ENCODE measurements at regions not wholly inside any gene's neighbourhood (a gene's known extent, or its start where the extent isn't known, plus 50 kb on each side); places are given as distances from the start of the nearest gene placed in this dataset.

- Mint-ChIP-seq H3K27ac (ENCODE audit: unreplicated experiment) (no peak overlapping the region), H3K4me1 (ENCODE audit: unreplicated experiment) (no peaks in the 10 kb centered on the region), H3K4me3 (ENCODE audit: unreplicated experiment) (no peak overlapping the region), H3K27me3 (ENCODE audit: unreplicated experiment) (no peaks in the 10 kb centered on the region), H3K9me3 (ENCODE audit: unreplicated experiment) (no peaks in the 10 kb centered on the region), H3K36me3 (ENCODE audit: low read depth, unreplicated experiment) (no peaks in the 10 kb centered on the region)
- no peak for TF ChIP-seq CTCF (IDR thresholded peaks at IDR 0.05; ENCODE audit: unreplicated experiment)
- DNase-seq (ENCODE audit: low spot score): no peak
These were observed 758.0 kb upstream of the USP15 start for GRCh38 chr12:61502179-61502578.

GRCh38 chr12:61504396-61505080 lies 755.7 kb upstream of the USP15 start:
- no peaks in the 10 kb centered on the region for H3K9me3 Mint-ChIP-seq (ENCODE audit: unreplicated experiment)

GRCh38 chr12:61513499-61513898 lies 746.7 kb upstream of the USP15 start:
- no peaks in the 10 kb centered on the region for H3K9me3 Mint-ChIP-seq (ENCODE audit: unreplicated experiment)
- no peaks in the 10 kb centered on the region for H3K4me1 Mint-ChIP-seq (ENCODE audit: unreplicated experiment)
- DNase-seq (ENCODE audit: low spot score): no peak
- H3K4me3 Mint-ChIP-seq (ENCODE audit: unreplicated experiment): no peak overlapping the region
- H3K27me3 Mint-ChIP-seq (ENCODE audit: unreplicated experiment): no peaks in the 10 kb centered on the region
- no peak for TF ChIP-seq CTCF (IDR thresholded peaks at IDR 0.05; ENCODE audit: unreplicated experiment)
- no peaks in the 10 kb centered on the region for H3K36me3 Mint-ChIP-seq (ENCODE audit: low read depth, unreplicated experiment)
- no peak overlapping the region for H3K27ac Mint-ChIP-seq (ENCODE audit: unreplicated experiment)

More at GRCh38 chr12:61504396-61505080, 755.7 kb upstream of the USP15 start:
- H3K27ac Mint-ChIP-seq (ENCODE audit: unreplicated experiment): no peak overlapping the region
- no peak overlapping the region for H3K4me3 Mint-ChIP-seq (ENCODE audit: unreplicated experiment)
- DNase-seq (ENCODE audit: low spot score): no peak
- TF ChIP-seq CTCF (IDR thresholded peaks at IDR 0.05; ENCODE audit: unreplicated experiment): no peak
- no peaks in the 10 kb centered on the region for H3K36me3 Mint-ChIP-seq (ENCODE audit: low read depth, unreplicated experiment)
- no peaks in the 10 kb centered on the region for H3K4me1 Mint-ChIP-seq (ENCODE audit: unreplicated experiment)
- no peaks in the 10 kb centered on the region for H3K27me3 Mint-ChIP-seq (ENCODE audit: unreplicated experiment)

GRCh38 chr12:61514016-61514415 lies 746.2 kb upstream of the USP15 start:
- Mint-ChIP-seq H3K4me3 (ENCODE audit: unreplicated experiment) (no peak overlapping the region), H3K9me3 (ENCODE audit: unreplicated experiment) (no peaks in the 10 kb centered on the region), H3K27me3 (ENCODE audit: unreplicated experiment) (no peaks in the 10 kb centered on the region), H3K36me3 (ENCODE audit: low read depth, unreplicated experiment) (no peaks in the 10 kb centered on the region), H3K4me1 (ENCODE audit: unreplicated experiment) (no peaks in the 10 kb centered on the region), H3K27ac (ENCODE audit: unreplicated experiment) (no peak overlapping the region)
- no peak for TF ChIP-seq CTCF (IDR thresholded peaks at IDR 0.05; ENCODE audit: unreplicated experiment)
- DNase-seq (ENCODE audit: low spot score): no peak

- no peaks in the 10 kb centered on the region for H3K9me3 Mint-ChIP-seq (ENCODE audit: unreplicated experiment)
- H3K36me3 Mint-ChIP-seq (ENCODE audit: low read depth, unreplicated experiment): no peaks in the 10 kb centered on the region
- no peak for TF ChIP-seq CTCF (IDR thresholded peaks at IDR 0.05; ENCODE audit: unreplicated experiment)
- H3K4me3 Mint-ChIP-seq (ENCODE audit: unreplicated experiment): no peak overlapping the region
- H3K27ac Mint-ChIP-seq (ENCODE audit: unreplicated experiment): no peak overlapping the region
- H3K4me1 Mint-ChIP-seq (ENCODE audit: unreplicated experiment): peaks cover 3% of the 10 kb centered on the region
- DNase-seq (ENCODE audit: low spot score): no peak
- no peaks in the 10 kb centered on the region for H3K27me3 Mint-ChIP-seq (ENCODE audit: unreplicated experiment)
These were observed 738.9 kb upstream of the USP15 start for GRCh38 chr12:61521258-61521657.

Data from endothelial cell (in vitro differentiated cells).